ENCODE measurements at regions not wholly inside any gene's neighbourhood (a gene's known extent, or its start where the extent isn't known, plus 50 kb on each side); places are given as distances from the start of the nearest gene placed in this dataset.

DNA sequence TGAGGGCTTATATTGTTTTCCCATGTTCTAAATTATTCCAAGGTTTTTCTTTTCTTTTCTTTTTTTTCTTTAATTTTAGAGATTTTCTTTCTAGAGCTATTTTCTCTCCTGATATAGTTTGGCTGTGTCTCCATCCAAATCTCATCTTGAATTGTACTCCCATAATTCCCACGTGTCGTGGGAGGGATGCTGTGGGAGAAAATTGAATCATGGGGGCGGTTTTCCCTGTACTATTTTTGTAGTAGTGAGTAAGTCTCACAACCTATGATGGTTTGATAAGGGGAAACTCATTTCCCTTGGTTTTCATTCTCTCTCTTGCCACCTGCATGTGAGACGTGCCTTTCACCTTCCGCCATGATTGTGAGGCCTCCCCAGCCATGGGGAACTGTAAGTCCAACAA, 1906.4 kb upstream of the PRR20A start:
- TF ChIP-seq, protein P1, sequence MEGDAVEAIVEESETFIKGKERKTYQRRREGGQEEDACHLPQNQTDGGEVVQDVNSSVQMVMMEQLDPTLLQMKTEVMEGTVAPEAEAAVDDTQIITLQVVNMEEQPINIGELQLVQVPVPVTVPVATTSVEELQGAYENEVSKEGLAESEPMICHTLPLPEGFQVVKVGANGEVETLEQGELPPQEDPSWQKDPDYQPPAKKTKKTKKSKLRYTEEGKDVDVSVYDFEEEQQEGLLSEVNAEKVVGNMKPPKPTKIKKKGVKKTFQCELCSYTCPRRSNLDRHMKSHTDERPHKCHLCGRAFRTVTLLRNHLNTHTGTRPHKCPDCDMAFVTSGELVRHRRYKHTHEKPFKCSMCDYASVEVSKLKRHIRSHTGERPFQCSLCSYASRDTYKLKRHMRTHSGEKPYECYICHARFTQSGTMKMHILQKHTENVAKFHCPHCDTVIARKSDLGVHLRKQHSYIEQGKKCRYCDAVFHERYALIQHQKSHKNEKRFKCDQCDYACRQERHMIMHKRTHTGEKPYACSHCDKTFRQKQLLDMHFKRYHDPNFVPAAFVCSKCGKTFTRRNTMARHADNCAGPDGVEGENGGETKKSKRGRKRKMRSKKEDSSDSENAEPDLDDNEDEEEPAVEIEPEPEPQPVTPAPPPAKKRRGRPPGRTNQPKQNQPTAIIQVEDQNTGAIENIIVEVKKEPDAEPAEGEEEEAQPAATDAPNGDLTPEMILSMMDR (IDR thresholded peaks at IDR 0.05; ENCODE audit: low read depth, low read length, poor library complexity, severe bottlenecking): no peak
- no peak for TF ChIP-seq EZH2phosphoT487 (IDR thresholded peaks at IDR 0.05; ENCODE audit: borderline replicate concordance, low read length)
